ENCODE measurements at regions not wholly inside any gene's neighbourhood (a gene's known extent, or its start where the extent isn't known, plus 50 kb on each side); places are given as distances from the start of the nearest gene placed in this dataset.

GRCh38 chr3:139113993-139114375 is 69.3 kb upstream of the PRR23C start:
- TF ChIP-seq ZNF134 (CRISPR knock-in tag; conservative IDR thresholded peaks at IDR 0.05) (no peak), KLF13 (tag; IDR thresholded peaks at IDR 0.05; ENCODE audit: borderline replicate concordance, low read depth) (no peak), CTCF (IDR thresholded peaks at IDR 0.05 in 2 of 3, conservative IDR thresholded peaks at IDR 0.05 in 1 of 3; ENCODE audit: insufficient read depth in 2 of 3, low read depth in 1 of 3, low read length in 3 of 3) (no peak), PBX2 (CRISPR knock-in tag; IDR thresholded peaks at IDR 0.05; ENCODE audit: low read depth) (no peak), PBX2 (tag; conservative IDR thresholded peaks at IDR 0.05; ENCODE audit: low read depth) (no peak), ZNF384 (IDR thresholded peaks at IDR 0.05; ENCODE audit: low read depth, low read length) (no peak), BDP1 (IDR thresholded peaks at IDR 0.05; ENCODE audit: insufficient read depth, insufficient read length) (no peak), MLX (CRISPR knock-in tag; conservative IDR thresholded peaks at IDR 0.05) (no peak), KDM1A (IDR thresholded peaks at IDR 0.05) (no peak), GTF2F1 (IDR thresholded peaks at IDR 0.05; ENCODE audit: low read depth, low read length) (no peak), L3MBTL2 (IDR thresholded peaks at IDR 0.05) (no peak), ELK1 (CRISPR knock-in tag; IDR thresholded peaks at IDR 0.05) (no peak), GATA2 (CRISPR knock-in tag; IDR thresholded peaks at IDR 0.05) (no peak), ZNF407 (IDR thresholded peaks at IDR 0.05; ENCODE audit: low read depth) (no peak)
